B cell (primary cell): ENCODE measurements at regions not wholly inside any gene's neighbourhood (a gene's known extent, or its start where the extent isn't known, plus 50 kb on each side); places are given as distances from the start of the nearest gene placed in this dataset.

Experiments used
- ATAC-seq: fragments of 200-7000 bp; cut with Tn5 transposase; one replicate; pipeline ENCODE4 v1.10.0; 2021; ENCODE audit warnings: low read depth, mild to moderate bottlenecking, moderate number of reproducible peaks, moderate library complexity
- CTCF ChIA-PET: fragments of 350-600 bp; sonication (Branson Sonifier 250); formaldehyde crosslinking; loops from one replicate; lab custom pipeline; 2021; ENCODE audit warnings: antibody characterized with exemption, inconsistent platforms; lab: Charles Lee
- POLR2A ChIA-PET: fragments of 350-600 bp; sonication (Branson Sonifier 250); formaldehyde crosslinking; loops from one replicate; lab custom pipeline; 2021; ENCODE audit warnings: antibody characterized with exemption; lab: Charles Lee
- DNase-seq: peaks from one replicate; pipeline ENCODE4 v3.0.0; 2013
- H2AFZ ChIP-seq: 2 replicates; pipeline ENCODE4 v1.6.1; 2012; ENCODE audit warnings: mild to moderate bottlenecking, low read depth, low read length; ENCODE audit not compliant: insufficient read depth, poor library complexity, severe bottlenecking
- H3K27ac ChIP-seq, 2 donors: 1 replicate in 1 of 2; 2 replicates in 1 of 2; pipeline ENCODE4 v1.5.1; 2012 to 2013; ENCODE audit warnings: low read length in 2 of 2, mild to moderate bottlenecking in 2 of 2, moderate library complexity in 1 of 2
- H3K27me3 ChIP-seq, 4 experiments: fragments of 200-600 bp in 1 of 4; sonication (generic) in 1 of 4; replicated peaks in 1 of 4; 1 replicate in 2 of 4; 2 replicates in 2 of 4; pipeline versions ENCODE4 v1.6.1 to v1.7.0; 2013 to 2016; ENCODE audit warnings: low read length in 3 of 4, mild to moderate bottlenecking in 2 of 4, mixed read lengths in 1 of 4, moderate library complexity in 1 of 4; ENCODE audit not compliant: insufficient read depth in 4 of 4, control insufficient read depth in 3 of 4; ENCODE audit errors: control extremely low read depth in 1 of 4
- H3K36me3 ChIP-seq, 2 experiments: replicated peaks in 1 of 2; 1 replicate in 1 of 2; 2 replicates in 1 of 2; pipeline versions ENCODE4 v1.6.1 to v1.7.1; 2013; ENCODE audit warnings: low read length in 1 of 2; ENCODE audit not compliant: insufficient read depth in 2 of 2, control insufficient read depth in 1 of 2; ENCODE audit errors: control extremely low read depth in 1 of 2, extremely low read depth in 1 of 2
- H3K4me1 ChIP-seq, 2 donors: fragments of 200-600 bp in 1 of 2; sonication (generic) in 1 of 2; 1 replicate in 1 of 2; 2 replicates in 1 of 2; pipeline versions ENCODE4 v1.5.1 to v1.6.1; 2013 to 2017; ENCODE audit warnings: low read length in 2 of 2; ENCODE audit not compliant: control insufficient read depth in 2 of 2, insufficient read depth in 2 of 2
- H3K4me2 ChIP-seq: replicated peaks from 2 replicates; pipeline ENCODE3; 2012; ENCODE audit warnings: mild to moderate bottlenecking, low read depth, low read length; ENCODE audit not compliant: poor library complexity, severe bottlenecking
- H3K4me3 ChIP-seq, 5 experiments: fragments of 200-600 bp in 1 of 5; sonication (generic) in 1 of 5; 1 replicate in 3 of 5; 2 replicates in 2 of 5; pipeline versions ENCODE4 v1.5.1 to v1.7.0; 2011 to 2016; ENCODE audit warnings: low read length in 4 of 5, mild to moderate bottlenecking in 4 of 5, low read depth in 2 of 5, control low read depth in 1 of 5, moderate library complexity in 1 of 5; ENCODE audit not compliant: insufficient read depth in 1 of 5; ENCODE audit errors: control extremely low read depth in 1 of 5, extremely low read depth in 1 of 5
- H3K79me2 ChIP-seq: fragments of 200-600 bp; sonication (generic); one replicate; pipeline ENCODE4 v1.6.0; 2016; ENCODE audit warnings: low read length; ENCODE audit not compliant: control insufficient read depth, insufficient read depth
- H3K9ac ChIP-seq: fragments of 200-600 bp; sonication (generic); 2 replicates; pipeline ENCODE4 v1.6.1; 2017; ENCODE audit warnings: mild to moderate bottlenecking, low read length, moderate library complexity
- H3K9me3 ChIP-seq, 3 donors: one replicate each; pipeline versions ENCODE4 v1.6.1 to v1.7.1; 2013; ENCODE audit warnings: low read length in 2 of 3; ENCODE audit not compliant: control insufficient read depth in 2 of 3, insufficient read depth in 1 of 3; ENCODE audit errors: control extremely low read depth in 1 of 3
- H4K20me1 ChIP-seq: 2 replicates; pipeline ENCODE4 v1.6.0; 2012; ENCODE audit warnings: mild to moderate bottlenecking, low read length; ENCODE audit not compliant: insufficient read depth, control insufficient read depth, poor library complexity, severe bottlenecking
- H3K27ac Mint-ChIP-seq: one replicate; pipeline ENCODE4 v1.8.0; 2021; ENCODE audit warnings: mixed read lengths
- H3K27me3 Mint-ChIP-seq: one replicate; pipeline ENCODE4 v1.8.0; 2021; ENCODE audit warnings: mixed read lengths
- H3K4me1 Mint-ChIP-seq: one replicate; pipeline ENCODE4 v1.8.0; 2021; ENCODE audit warnings: mixed read lengths
- H3K4me3 Mint-ChIP-seq: one replicate; pipeline ENCODE4 v1.8.0; 2021; ENCODE audit warnings: mixed read lengths
- H3K9me3 Mint-ChIP-seq: one replicate; pipeline ENCODE4 v1.8.0; 2022; ENCODE audit warnings: mixed read lengths; ENCODE audit not compliant: insufficient read depth
- EZH2 ChIP-seq: IDR thresholded peaks from 2 replicates; pipeline ENCODE4 v1.6.1; 2012; ENCODE audit warnings: borderline replicate concordance, low read depth, mild to moderate bottlenecking, moderate library complexity, low read length; ENCODE audit not compliant: insufficient read depth, poor library complexity, severe bottlenecking
- WGBS: methylation state at CpG from one replicate; pipeline ENCODE4 v1.1.5; 2013; ENCODE audit warnings: missing lambda C conversion rate; ENCODE audit not compliant: insufficient coverage; 5-methylcytosine and 5-hydroxymethylcytosine counted together
- intact Hi-C: fragments of 100-400 bp; cut with micrococcal nuclease; formaldehyde crosslinking; loops from one replicate; pipeline ENCODE4 v1.10.0; 2022
- TF ChIP-seq, protein P1 (sequence below): fragments of 200-600 bp; IDR thresholded peaks from one replicate; pipeline ENCODE4 v1.8.0; 2022; ENCODE audit warnings: antibody characterized with exemption, mild to moderate bottlenecking

DNA sequence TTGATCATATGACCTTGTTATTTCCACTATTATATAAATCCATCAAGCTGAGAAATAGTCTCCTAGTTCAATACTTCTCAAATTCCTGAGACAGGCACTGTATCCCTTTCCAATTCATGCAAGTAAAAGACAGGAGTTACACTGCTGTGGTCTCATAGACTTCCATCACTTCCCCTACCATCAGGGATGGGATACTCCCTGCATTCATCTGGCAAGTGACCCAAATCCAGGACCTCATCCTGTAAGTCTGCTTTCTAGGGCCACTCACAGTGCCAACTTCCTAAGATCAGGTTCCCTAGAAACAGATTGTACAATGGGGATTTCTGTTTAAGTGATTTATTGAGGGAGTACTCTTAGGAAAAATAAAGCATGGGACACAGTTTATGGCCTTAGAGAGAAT is 424.0 kb upstream of the CDH7 start:
- no peak overlapping the region for H3K9ac ChIP-seq
- no peak for TF ChIP-seq EZH2
- TF ChIP-seq, protein P1, sequence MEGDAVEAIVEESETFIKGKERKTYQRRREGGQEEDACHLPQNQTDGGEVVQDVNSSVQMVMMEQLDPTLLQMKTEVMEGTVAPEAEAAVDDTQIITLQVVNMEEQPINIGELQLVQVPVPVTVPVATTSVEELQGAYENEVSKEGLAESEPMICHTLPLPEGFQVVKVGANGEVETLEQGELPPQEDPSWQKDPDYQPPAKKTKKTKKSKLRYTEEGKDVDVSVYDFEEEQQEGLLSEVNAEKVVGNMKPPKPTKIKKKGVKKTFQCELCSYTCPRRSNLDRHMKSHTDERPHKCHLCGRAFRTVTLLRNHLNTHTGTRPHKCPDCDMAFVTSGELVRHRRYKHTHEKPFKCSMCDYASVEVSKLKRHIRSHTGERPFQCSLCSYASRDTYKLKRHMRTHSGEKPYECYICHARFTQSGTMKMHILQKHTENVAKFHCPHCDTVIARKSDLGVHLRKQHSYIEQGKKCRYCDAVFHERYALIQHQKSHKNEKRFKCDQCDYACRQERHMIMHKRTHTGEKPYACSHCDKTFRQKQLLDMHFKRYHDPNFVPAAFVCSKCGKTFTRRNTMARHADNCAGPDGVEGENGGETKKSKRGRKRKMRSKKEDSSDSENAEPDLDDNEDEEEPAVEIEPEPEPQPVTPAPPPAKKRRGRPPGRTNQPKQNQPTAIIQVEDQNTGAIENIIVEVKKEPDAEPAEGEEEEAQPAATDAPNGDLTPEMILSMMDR = no peak
- no peak for DNase-seq
- no peak overlapping the region for H3K4me2 ChIP-seq
- no peaks in the 10 kb centered on the region for H3K27me3 Mint-ChIP-seq
- H3K4me1 Mint-ChIP-seq = no peaks in the 10 kb centered on the region
- H4K20me1 ChIP-seq = no peaks in the 10 kb centered on the region
- ATAC-seq = no peak
- no peak overlapping the region for H3K4me3 ChIP-seq
- intact Hi-C loops = no loop called here
- no peaks in the 10 kb centered on the region for H3K79me2 ChIP-seq
- no peak overlapping the region for H3K4me3 Mint-ChIP-seq
- ChIA-PET POLR2A (no interaction called here), CTCF (no interaction called here)
- H3K27ac ChIP-seq = no peak overlapping the region
- H3K9me3 ChIP-seq = no peaks in the 10 kb centered on the region
- H3K27me3 ChIP-seq = no peaks in the 10 kb centered on the region
- no peaks in the 10 kb centered on the region for H3K4me1 ChIP-seq
- H3K27ac Mint-ChIP-seq = no peak overlapping the region
- no peaks in the 10 kb centered on the region for H3K36me3 ChIP-seq
- H3K9me3 Mint-ChIP-seq = no peaks in the 10 kb centered on the region
- H2AFZ ChIP-seq = no peak overlapping the region

- Histone ChIP-seq H3K4me1 (no peaks in the 10 kb centered on the region), H3K27me3 (no peaks in the 10 kb centered on the region), H3K79me2 (no peaks in the 10 kb centered on the region), H4K20me1 (no peaks in the 10 kb centered on the region), H3K36me3 (no peaks in the 10 kb centered on the region), H3K9me3 (no peaks in the 10 kb centered on the region), H2AFZ (no peak overlapping the region), H3K27ac (no peak overlapping the region), H3K4me2 (no peak overlapping the region), H3K4me3 (no peak overlapping the region), H3K9ac (no peak overlapping the region)
- Mint-ChIP-seq H3K4me1 (no peaks in the 10 kb centered on the region), H3K9me3 (no peaks in the 10 kb centered on the region), H3K4me3 (no peak overlapping the region), H3K27me3 (no peaks in the 10 kb centered on the region), H3K27ac (no peak overlapping the region)
- no peak for ATAC-seq
- WGBS = 40% methylated on average over 1 of the region's 3 CpGs
- ChIA-PET POLR2A (no interaction called here), CTCF (no interaction called here)
- TF ChIP-seq EZH2 = no peak
- TF ChIP-seq, protein P1 = no peak
- intact Hi-C loops = no loop called here
- DNase-seq = no peak
These were observed 427.9 kb upstream of the CDH7 start for GRCh38 chr18:65322895-65323294.
